Psoas muscle (tissue), 7 donors: ENCODE measurements at regions not wholly inside any gene's neighbourhood (a gene's known extent, or its start where the extent isn't known, plus 50 kb on each side); places are given as distances from the start of the nearest gene placed in this dataset.

Source experiments
- ATAC-seq, 4 donors: fragments of 200-7000 bp; cut with Tn5 transposase; one replicate each; pipeline ENCODE4 v1.9.1; 2020; ENCODE audit warnings: moderate library complexity in 3 of 4, mild to moderate bottlenecking in 2 of 4
- DNase-seq, 2 donors: peaks; one replicate each; pipeline ENCODE4 v3.0.0-alpha.2; 2020
- H3K27ac ChIP-seq: fragments of 200-600 bp; one replicate; pipeline ENCODE4 v1.8.0; 2022
- H3K27me3 ChIP-seq, 3 donors: fragments of 200-600 bp in 1 of 3; one replicate each; pipeline versions ENCODE4 v1.6.1 to v1.8.0; 2013 to 2022; ENCODE audit warnings: low read length in 2 of 3, mild to moderate bottlenecking in 2 of 3, moderate library complexity in 1 of 3; ENCODE audit not compliant: insufficient read depth in 3 of 3
- H3K36me3 ChIP-seq, 2 donors: fragments of 200-600 bp in 1 of 2; one replicate each; pipeline versions ENCODE4 v1.6.1 to v1.8.0; 2013 to 2022; ENCODE audit warnings: low read depth in 1 of 2, mild to moderate bottlenecking in 1 of 2, moderate library complexity in 1 of 2; ENCODE audit not compliant: insufficient read depth in 1 of 2
- H3K4me1 ChIP-seq: fragments of 200-600 bp; one replicate; pipeline ENCODE4 v1.8.0; 2022
- H3K4me3 ChIP-seq: fragments of 200-600 bp; one replicate; pipeline ENCODE4 v1.8.0; 2022; ENCODE audit warnings: mild to moderate bottlenecking
- H3K9me3 ChIP-seq: fragments of 200-600 bp; one replicate; pipeline ENCODE4 v1.8.0; 2022
- CTCF ChIP-seq: fragments of 200-600 bp; IDR thresholded peaks from one replicate; pipeline ENCODE4 v1.8.0; 2022; ENCODE audit warnings: antibody characterized with exemption
- WGBS, 3 donors: extraction: QIAGEN DNeasy Blood & Tissue Kit; methylation state at CpG; one replicate each; pipeline versions ENCODE4 v1.1.6 to v1.1.7; 2013; 5-methylcytosine and 5-hydroxymethylcytosine counted together
- intact Hi-C, 2 donors: fragments of 100-400 bp; cut with DNase I; formaldehyde crosslinking; loops; one replicate each; pipeline versions ENCODE4 v1.11.0 to v1.14.2; 2022
- donor health status: healthy with polysubstance abuse.
- donor health status: DM: no; HTN: no; CAD: no; lungs with moderate emphysema.
- donor health status: Bipolar disorder and iron deficiency.
- donor health status: healthy.
- donor health status: DM: yes; HTN: yes; CAD: no.
- donor health status: DM: no; HTN: no; CAD: no.
- donor health status: DM: yes; HTN: yes; CAD: no.

DNA sequence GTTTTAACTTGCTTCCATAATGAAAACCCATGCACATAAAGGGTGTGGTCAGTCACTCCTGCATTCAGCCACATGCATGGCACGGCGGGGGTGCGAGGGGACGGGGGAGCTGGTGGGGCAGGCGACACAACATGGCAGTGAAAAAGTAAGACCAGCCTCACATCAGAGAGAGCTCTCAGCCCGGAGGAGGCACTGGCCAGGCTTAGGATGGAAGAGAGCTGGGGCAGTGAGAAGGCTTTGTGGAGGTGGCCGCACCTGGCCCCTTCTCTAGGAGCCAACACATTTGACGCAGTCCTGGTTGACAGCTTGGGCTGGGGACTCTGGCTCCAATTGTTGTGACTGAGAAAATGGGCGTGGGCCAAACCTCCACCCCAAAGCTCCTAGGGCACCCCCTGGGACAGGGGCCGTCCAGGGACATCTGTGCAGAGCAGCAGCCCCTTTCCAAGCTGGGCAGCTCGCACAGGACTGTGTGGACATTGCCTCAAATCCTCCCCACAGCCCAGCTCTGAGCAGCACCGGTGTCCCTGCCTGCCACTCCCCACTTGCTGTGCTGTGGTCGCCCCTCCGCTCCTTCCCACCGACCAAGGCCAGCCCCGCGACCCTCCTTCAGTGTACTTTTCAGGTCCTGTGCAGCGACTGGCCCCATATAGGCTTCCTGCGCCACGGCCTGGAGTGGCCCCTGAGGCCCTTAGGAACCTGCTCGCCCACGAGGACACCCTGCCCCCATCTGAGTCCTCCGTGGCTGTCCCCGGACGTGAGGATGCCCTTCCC is 126.0 kb upstream of the IQSEC1 start:
- H3K4me3 ChIP-seq = no peak overlapping the region

DNA sequence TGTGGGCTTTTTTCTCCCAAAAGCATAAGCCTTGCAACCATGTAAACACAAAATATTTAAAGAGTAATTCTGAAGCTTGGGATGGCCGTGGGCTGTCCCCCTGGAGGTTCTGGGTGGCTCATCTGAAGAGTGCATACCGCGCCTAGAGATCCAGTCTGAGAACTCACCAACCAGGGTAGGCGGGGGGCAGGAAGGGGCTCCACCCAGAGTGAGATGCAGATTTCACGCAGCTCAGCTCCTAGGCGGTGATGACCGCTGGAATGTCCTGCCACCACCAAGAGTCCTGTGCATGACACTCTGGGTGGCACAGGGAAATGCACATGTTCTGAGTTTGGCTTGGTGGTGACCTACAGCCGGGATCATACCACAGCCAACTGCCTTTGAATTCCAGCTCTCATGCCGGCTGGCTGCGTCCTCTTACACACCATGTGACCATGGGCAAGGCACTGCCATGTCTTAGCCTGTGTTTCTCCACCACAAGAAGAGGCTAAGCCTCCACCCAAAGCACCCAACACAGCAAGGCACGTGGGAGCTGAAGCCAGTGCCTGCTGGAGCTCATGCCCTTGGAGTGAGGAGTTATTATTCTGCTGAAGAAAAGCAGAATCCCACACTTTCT is 125.1 kb upstream of the IQSEC1 start:
- 61 to 68% (median 64%) methylated on average over 11 of the region's 11 CpGs for WGBS, 3 donors
- no peaks in the 10 kb centered on the region for H3K4me1 ChIP-seq
- no peaks in the 10 kb centered on the region for H3K9me3 ChIP-seq
- ATAC-seq (peak in 3 of 4 donors; percentile 22 to 47 (median 39)), DNase-seq (no peak)
- peaks cover 0 to 15% (median 0%) of the 10 kb centered on the region in 3 donors for H3K27me3 ChIP-seq
- H3K27ac ChIP-seq = no peak overlapping the region
- no peak overlapping the region for H3K4me3 ChIP-seq
- intact Hi-C loops = no loop called here
- no peaks in the 10 kb centered on the region for H3K36me3 ChIP-seq
- TF ChIP-seq CTCF = no peak

More for the DNA sequence above, 126.0 kb upstream of the IQSEC1 start:
- H3K27me3 ChIP-seq = peaks cover 0 to 16% (median 0%) of the 10 kb centered on the region in 3 donors
- intact Hi-C loops = no loop called here
- TF ChIP-seq CTCF = no peak
- DNase-seq (no peak), ATAC-seq (no peak)
- H3K36me3 ChIP-seq = no peaks in the 10 kb centered on the region
- 75 to 81% (median 77%) methylated on average over 22 to 25 of the region's 25 CpGs for WGBS, 3 donors
- no peaks in the 10 kb centered on the region for H3K4me1 ChIP-seq
- H3K9me3 ChIP-seq = no peaks in the 10 kb centered on the region
- no peak overlapping the region for H3K27ac ChIP-seq

DNA sequence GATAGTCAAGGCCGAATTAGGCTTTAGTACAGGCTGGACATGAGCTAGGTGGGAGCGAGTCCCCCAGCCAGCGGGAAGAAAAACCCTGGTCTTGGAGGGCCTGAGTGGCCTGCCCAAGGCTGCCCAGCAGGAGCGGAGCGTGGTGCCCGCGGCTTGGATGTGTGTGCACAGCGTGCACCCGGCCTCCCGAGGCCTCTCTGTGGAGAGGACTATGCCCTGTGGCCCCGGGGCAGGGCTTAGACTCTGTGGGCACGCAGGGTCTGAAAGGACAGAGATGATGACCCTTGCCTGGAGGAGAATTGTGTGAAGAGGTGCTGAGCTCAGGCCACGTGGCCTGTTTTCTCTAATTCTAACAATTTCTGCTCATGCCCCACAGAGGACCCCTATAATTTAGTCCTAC is 124.6 kb upstream of the IQSEC1 start:
- Histone ChIP-seq H3K4me1 (no peaks in the 10 kb centered on the region), H3K4me3 (no peak overlapping the region), H3K27ac (no peak overlapping the region), H3K36me3 (no peaks in the 10 kb centered on the region), H3K27me3 (peaks cover 0 to 15% (median 0%) of the 10 kb centered on the region in 3 donors), H3K9me3 (no peaks in the 10 kb centered on the region)
- TF ChIP-seq CTCF = no peak
- intact Hi-C loops = no loop called here
- DNase-seq = no peak
- WGBS, 3 donors = 95 to 98% (median 95%) methylated on average over 13 of the region's 13 CpGs
- no peak for ATAC-seq

- intact Hi-C loops = no loop called here
- H3K4me1 ChIP-seq = no peaks in the 10 kb centered on the region
- H3K27ac ChIP-seq = no peak overlapping the region
- H3K9me3 ChIP-seq = no peaks in the 10 kb centered on the region
- 85 to 86% (median 85%) methylated on average over 12 of the region's 12 CpGs for WGBS, 3 donors
- no peaks in the 10 kb centered on the region for H3K36me3 ChIP-seq
- DNase-seq (no peak), ATAC-seq (no peak)
- TF ChIP-seq CTCF = no peak
- peaks cover 0 to 15% (median 0%) of the 10 kb centered on the region in 3 donors for H3K27me3 ChIP-seq
- H3K4me3 ChIP-seq = no peak overlapping the region
These were observed 124.1 kb upstream of the IQSEC1 start for GRCh38 chr3:13197281-13197680.
